ENCODE measurements at regions not wholly inside any gene's neighbourhood (a gene's known extent, or its start where the extent isn't known, plus 50 kb on each side); places are given as distances from the start of the nearest gene placed in this dataset.

- in situ Hi-C loops (cut with HindIII; ENCODE audit: low sequenced_read_pairs), result no loop called here
- no peak overlapping the region for H3K4me3 ChIP-seq (ENCODE audit: low read depth, low read length)
Observed at GRCh38 chr1:187411118-187411517, 582.4 kb downstream of the PLA2G4A start.

DNA sequence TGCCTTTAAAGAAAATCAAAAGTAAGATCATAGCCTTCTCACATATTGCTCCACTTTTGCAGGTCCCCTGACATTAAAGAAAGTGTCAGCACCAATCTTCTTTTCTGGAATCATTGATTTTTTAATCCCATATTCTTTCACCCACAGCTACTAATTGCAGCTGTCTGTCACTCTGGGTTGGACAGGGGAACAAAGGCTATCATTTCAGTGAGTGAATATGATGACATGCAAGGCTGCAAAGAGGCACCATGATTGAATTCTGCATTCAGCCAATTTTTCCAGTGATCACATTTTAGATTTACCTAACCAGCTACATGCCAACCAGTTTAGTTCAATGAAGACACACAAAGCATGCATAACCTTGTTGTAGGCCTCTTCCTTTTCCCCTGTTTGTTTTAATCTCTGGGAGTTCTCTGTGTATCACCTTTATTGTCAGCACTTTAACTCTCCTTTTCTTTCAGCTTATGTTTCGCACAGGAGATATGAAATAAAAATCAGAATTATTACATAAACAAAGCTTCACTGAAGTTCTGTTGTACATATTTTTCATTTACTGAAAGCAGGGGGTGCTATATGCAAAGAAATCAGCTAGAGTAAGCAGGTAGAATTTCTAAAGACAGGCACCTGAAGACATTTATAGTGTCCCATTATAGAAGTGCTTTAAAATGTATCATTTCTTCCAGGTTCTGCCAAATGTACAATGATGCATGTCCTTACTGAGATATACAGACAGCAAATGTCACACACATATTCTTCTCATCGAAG lies 584.8 kb downstream of the PLA2G4A start:
- in situ Hi-C loops (cut with HindIII; ENCODE audit: low sequenced_read_pairs), result no loop called here
- no peak overlapping the region for H3K4me3 ChIP-seq (ENCODE audit: low read depth, low read length)
- peak; percentile 23 for DNase-seq (ENCODE audit: low read depth, low spot score)
- peak; percentile 10 for TF ChIP-seq CTCF (IDR thresholded peaks at IDR 0.05; ENCODE audit: low read depth, low read length)

More at GRCh38 chr1:187411118-187411517, 582.4 kb downstream of the PLA2G4A start:
- TF ChIP-seq CTCF (IDR thresholded peaks at IDR 0.05; ENCODE audit: low read depth, low read length), result no peak
- no peak for DNase-seq (ENCODE audit: low read depth, low spot score)

- in situ Hi-C loops (cut with HindIII; ENCODE audit: low sequenced_read_pairs), result no loop called here
- DNase-seq (ENCODE audit: low read depth, low spot score), result peak; percentile 24
- no peak for TF ChIP-seq CTCF (IDR thresholded peaks at IDR 0.05; ENCODE audit: low read depth, low read length)
Observed at GRCh38 chr1:187415065-187415464, 586.3 kb downstream of the PLA2G4A start.

DNA sequence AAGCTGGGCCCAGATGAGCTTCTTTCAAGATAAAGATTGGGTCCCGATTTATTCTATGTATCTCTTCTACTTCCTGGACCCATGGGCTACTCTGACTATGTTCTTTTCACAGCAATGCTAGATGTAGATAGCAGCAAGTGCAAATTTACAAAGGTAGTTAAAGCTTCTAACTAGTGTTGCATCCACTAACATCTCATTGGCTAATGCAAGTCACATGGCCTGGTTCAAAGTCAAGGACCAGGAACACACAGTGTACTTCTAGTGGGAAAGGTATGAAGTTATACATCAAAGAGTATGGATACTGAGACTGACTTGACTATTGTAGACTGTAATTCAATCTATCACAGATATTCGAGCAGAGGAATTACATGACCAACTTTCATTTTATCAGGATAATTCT lies 588.8 kb downstream of the PLA2G4A start:
- no peak for DNase-seq (ENCODE audit: low read depth, low spot score)
- in situ Hi-C loops (cut with HindIII; ENCODE audit: low sequenced_read_pairs), result no loop called here
- no peak overlapping the region for H3K4me3 ChIP-seq (ENCODE audit: low read depth, low read length)
- TF ChIP-seq CTCF (IDR thresholded peaks at IDR 0.05; ENCODE audit: low read depth, low read length), result no peak

More at GRCh38 chr1:187415065-187415464, 586.3 kb downstream of the PLA2G4A start:
- H3K4me3 ChIP-seq (ENCODE audit: low read depth, low read length), result no peak overlapping the region

- H3K4me3 ChIP-seq (ENCODE audit: low read depth, low read length), result no peak overlapping the region
- TF ChIP-seq CTCF (IDR thresholded peaks at IDR 0.05; ENCODE audit: low read depth, low read length), result no peak
- DNase-seq (ENCODE audit: low read depth, low spot score), result peak; percentile 34
- in situ Hi-C loops (cut with HindIII; ENCODE audit: low sequenced_read_pairs), result no loop called here
Observed at GRCh38 chr1:187433598-187433997, 604.8 kb downstream of the PLA2G4A start.

DNA sequence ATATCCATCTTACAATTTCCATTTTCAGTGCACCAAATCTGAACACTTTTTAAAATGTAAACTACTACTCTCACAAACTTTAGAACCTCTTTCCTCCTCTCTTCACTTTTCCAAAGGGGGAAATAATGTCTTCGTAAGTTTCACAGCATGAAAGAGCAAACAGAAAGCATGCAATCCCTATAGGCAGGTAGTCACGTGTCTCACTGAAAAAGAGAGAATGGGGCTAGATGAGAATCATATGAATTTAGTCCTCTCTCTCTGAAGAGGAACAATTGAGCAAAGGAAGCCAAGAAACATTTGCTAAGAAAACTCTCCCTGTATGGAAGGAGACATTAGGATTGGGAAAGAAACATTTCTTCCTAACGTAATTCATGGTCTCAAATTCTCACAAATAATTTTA lies 613.9 kb downstream of the PLA2G4A start:
- no peak for DNase-seq (ENCODE audit: low read depth, low spot score)
- no peak for TF ChIP-seq CTCF (IDR thresholded peaks at IDR 0.05; ENCODE audit: low read depth, low read length)
- in situ Hi-C loops (cut with HindIII; ENCODE audit: low sequenced_read_pairs), result no loop called here
- no peak overlapping the region for H3K4me3 ChIP-seq (ENCODE audit: low read depth, low read length)

Data from astrocyte of the spinal cord (primary cell).